ENCODE measurements at regions not wholly inside any gene's neighbourhood (a gene's known extent, or its start where the extent isn't known, plus 50 kb on each side); places are given as distances from the start of the nearest gene placed in this dataset.

GRCh38 chr15:53033709-53034108 lies 243.6 kb upstream of the ONECUT1 start:
- no peaks in the 10 kb centered on the region for H3K36me3 ChIP-seq (ENCODE audit: low read length)
- no peak overlapping the region for H3K27ac ChIP-seq (ENCODE audit: low read depth, low read length)
- TF ChIP-seq EZH2phosphoT487 (conservative IDR thresholded peaks at IDR 0.05; ENCODE audit: low read length): no peak
- no peak for TF ChIP-seq CTCF (IDR thresholded peaks at IDR 0.05; ENCODE audit: insufficient read depth, low read length, poor library complexity, severe bottlenecking)
- no peak overlapping the region for H3K4me3 ChIP-seq (ENCODE audit: insufficient read depth, low read length, poor library complexity, severe bottlenecking)
- no peaks in the 10 kb centered on the region for H3F3A ChIP-seq (ENCODE audit: insufficient read depth)
- no peaks in the 10 kb centered on the region for H3K9me2 ChIP-seq (replicated peaks; ENCODE audit: insufficient read depth, low read length)
- H2AFZ ChIP-seq (ENCODE audit: low read depth, low read length, severe bottlenecking): no peak overlapping the region
- H3K9me3 ChIP-seq (ENCODE audit: insufficient read depth, low read length): no peaks in the 10 kb centered on the region
- no peak overlapping the region for H3K9ac ChIP-seq (ENCODE audit: low read length)
- H3K79me2 ChIP-seq (ENCODE audit: insufficient read depth, low read length): no peaks in the 10 kb centered on the region
- H3K27me3 ChIP-seq (ENCODE audit: low read length): no peaks in the 10 kb centered on the region
- H3K4me2 ChIP-seq (ENCODE audit: low read depth, low read length, poor library complexity, severe bottlenecking): no peak overlapping the region
- H4K20me1 ChIP-seq (ENCODE audit: low read depth, low read length): no peaks in the 10 kb centered on the region

- Histone ChIP-seq H4K20me1 (ENCODE audit: low read depth, low read length) (no peaks in the 10 kb centered on the region), H3F3A (ENCODE audit: insufficient read depth) (no peaks in the 10 kb centered on the region), H3K79me2 (ENCODE audit: insufficient read depth, low read length) (no peaks in the 10 kb centered on the region), H2AFZ (ENCODE audit: low read depth, low read length, severe bottlenecking) (no peak overlapping the region), H3K4me3 (ENCODE audit: insufficient read depth, low read length, poor library complexity, severe bottlenecking) (no peak overlapping the region), H3K9me3 (ENCODE audit: insufficient read depth, low read length) (no peaks in the 10 kb centered on the region), H3K4me2 (ENCODE audit: low read depth, low read length, poor library complexity, severe bottlenecking) (no peak overlapping the region), H3K36me3 (ENCODE audit: low read length) (no peaks in the 10 kb centered on the region), H3K9ac (ENCODE audit: low read length) (no peak overlapping the region), H3K27ac (ENCODE audit: low read depth, low read length) (no peak overlapping the region), H3K9me2 (replicated peaks; ENCODE audit: insufficient read depth, low read length) (no peaks in the 10 kb centered on the region), H3K27me3 (ENCODE audit: low read length) (no peaks in the 10 kb centered on the region)
- TF ChIP-seq EZH2phosphoT487 (conservative IDR thresholded peaks at IDR 0.05; ENCODE audit: low read length) (no peak), CTCF (IDR thresholded peaks at IDR 0.05; ENCODE audit: insufficient read depth, low read length, poor library complexity, severe bottlenecking) (no peak)
Measured at GRCh38 chr15:53031469-53031868, 241.3 kb upstream of the ONECUT1 start.

- H2AFZ ChIP-seq (ENCODE audit: low read depth, low read length, severe bottlenecking): no peak overlapping the region
- no peak overlapping the region for H3K4me2 ChIP-seq (ENCODE audit: low read depth, low read length, poor library complexity, severe bottlenecking)
- TF ChIP-seq CTCF (IDR thresholded peaks at IDR 0.05; ENCODE audit: insufficient read depth, low read length, poor library complexity, severe bottlenecking) (no peak), EZH2phosphoT487 (conservative IDR thresholded peaks at IDR 0.05; ENCODE audit: low read length) (no peak)
- H3K9ac ChIP-seq (ENCODE audit: low read length): no peak overlapping the region
- H3K4me3 ChIP-seq (ENCODE audit: insufficient read depth, low read length, poor library complexity, severe bottlenecking): no peak overlapping the region
- H3K9me2 ChIP-seq (replicated peaks; ENCODE audit: insufficient read depth, low read length): no peaks in the 10 kb centered on the region
- H4K20me1 ChIP-seq (ENCODE audit: low read depth, low read length): no peaks in the 10 kb centered on the region
- H3K9me3 ChIP-seq (ENCODE audit: insufficient read depth, low read length): no peaks in the 10 kb centered on the region
- H3K36me3 ChIP-seq (ENCODE audit: low read length): no peaks in the 10 kb centered on the region
- no peak overlapping the region for H3K27ac ChIP-seq (ENCODE audit: low read depth, low read length)
- H3K27me3 ChIP-seq (ENCODE audit: low read length): no peaks in the 10 kb centered on the region
- H3K79me2 ChIP-seq (ENCODE audit: insufficient read depth, low read length): no peaks in the 10 kb centered on the region
- no peaks in the 10 kb centered on the region for H3F3A ChIP-seq (ENCODE audit: insufficient read depth)
Measured at GRCh38 chr15:53022788-53023187, 232.7 kb upstream of the ONECUT1 start.

Measured in SU-DHL-6 (cell line).